Stimulated activated CD8-positive, alpha-beta memory T cell treated with anti-CD3 and anti-CD28 coated beads, Interleukin-15, amount 100 ng/mL, for 4 hours (primary cell): ENCODE measurements at regions not wholly inside any gene's neighbourhood (a gene's known extent, or its start where the extent isn't known, plus 50 kb on each side); places are given as distances from the start of the nearest gene placed in this dataset.

ENCODE experiments used
- DNase-seq, 2 donors: peaks; one replicate each; pipeline ENCODE4 v3.0.0-alpha.2; 2020; ENCODE audit warnings: low read depth in 2 of 2

- DNase-seq, result no peak
Measured at GRCh38 chr9:71589612-71590011, 178.7 kb downstream of the CEMIP2 start.

DNA sequence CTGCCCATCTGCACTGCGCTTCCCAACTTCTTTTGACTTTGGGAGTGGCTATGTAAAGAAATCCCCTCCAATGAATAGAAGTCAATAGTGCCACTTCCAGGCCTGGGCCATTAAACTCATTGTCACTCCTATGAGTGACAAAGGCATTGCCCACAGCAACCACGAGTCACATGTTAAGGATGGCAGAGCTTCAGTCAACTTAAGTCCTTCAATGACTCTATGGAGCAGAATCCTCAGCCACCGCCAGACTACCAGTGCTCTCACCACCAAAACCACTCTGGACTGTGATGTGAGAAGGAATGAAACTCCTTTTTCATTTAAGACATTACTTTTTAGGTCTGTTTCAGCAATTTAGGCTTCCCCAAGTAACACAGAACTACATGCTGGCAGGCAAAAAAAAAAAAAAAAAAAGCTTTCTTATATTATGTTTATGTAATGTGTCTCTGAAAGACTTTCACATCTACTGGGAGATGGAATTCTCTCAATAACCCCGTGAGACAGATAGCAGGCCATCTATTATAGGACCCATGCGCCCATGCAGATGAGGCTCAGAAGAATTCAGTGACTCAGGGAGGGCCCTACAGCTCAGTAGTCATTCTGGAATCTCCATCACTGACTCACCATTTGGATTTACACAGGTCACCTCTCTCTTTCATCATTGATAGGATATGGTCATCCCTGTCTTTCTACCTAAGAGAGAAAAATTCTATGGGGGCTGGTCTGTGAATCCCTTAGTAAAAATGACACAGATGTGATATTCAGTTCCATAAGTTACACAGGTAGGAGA lies 180.5 kb downstream of the CEMIP2 start:
- no peak for DNase-seq

DNA sequence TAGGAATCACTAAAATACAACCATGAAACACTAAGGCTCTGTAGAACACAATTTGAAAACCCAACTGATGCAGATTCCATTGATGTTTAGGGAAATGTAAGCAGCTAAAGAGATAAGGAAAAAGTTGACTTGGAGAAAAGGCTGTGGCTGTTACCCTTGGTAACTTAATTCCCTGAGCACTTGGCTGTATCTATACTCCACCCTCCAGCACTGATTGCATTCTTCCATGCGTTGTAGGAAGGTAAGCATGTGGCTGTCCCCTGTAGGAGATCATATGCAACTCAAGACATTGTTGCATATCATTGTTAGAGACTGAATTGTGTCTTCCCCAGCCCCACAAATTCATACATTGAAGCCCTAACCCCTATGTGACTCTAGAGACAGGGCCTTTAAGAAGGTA lies 184.5 kb downstream of the CEMIP2 start:
- no peak for DNase-seq

GRCh38 chr9:71582347-71582746 lies 186.0 kb downstream of the CEMIP2 start:
- no peak for DNase-seq

DNA sequence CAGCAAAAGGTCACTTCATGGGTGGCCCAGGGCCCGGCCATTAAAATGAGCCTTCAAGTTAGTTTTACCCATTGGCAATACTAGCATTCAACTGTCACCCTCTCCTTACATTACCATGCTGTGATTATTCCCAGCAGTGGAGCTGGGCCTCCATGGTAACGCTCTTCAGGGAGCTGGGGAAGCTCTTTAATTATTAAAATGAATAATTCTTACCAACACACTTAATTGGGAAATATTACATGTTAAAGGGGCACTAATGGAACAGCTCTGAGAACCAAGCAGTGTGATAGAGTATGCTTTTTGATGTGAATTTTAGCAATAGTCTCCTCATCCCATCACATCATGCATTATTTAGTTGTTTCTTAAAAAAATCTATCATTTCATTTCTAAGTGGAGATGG lies 187.2 kb downstream of the CEMIP2 start:
- DNase-seq, result no peak

- DNase-seq, result no peak
Measured at GRCh38 chr9:71571186-71571585, 197.1 kb downstream of the CEMIP2 start.

DNA sequence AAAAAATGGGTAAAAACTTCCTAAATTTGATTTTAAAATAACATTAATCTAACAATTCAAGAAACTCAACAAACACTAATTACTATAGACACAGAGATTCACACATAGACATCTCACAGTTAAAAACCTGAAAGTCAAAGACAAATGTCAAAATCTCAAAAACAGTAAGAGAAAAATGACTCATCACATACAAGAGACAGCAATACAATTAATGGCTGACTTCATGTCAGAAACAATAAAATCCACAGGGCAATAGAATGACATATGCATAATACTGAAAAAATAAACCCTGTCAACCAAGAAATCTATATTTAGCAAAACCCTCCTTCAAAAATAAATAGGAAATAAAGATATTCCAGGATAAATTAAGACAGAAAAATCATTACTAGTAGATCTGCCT lies 200.4 kb downstream of the CEMIP2 start:
- DNase-seq, result no peak

DNA sequence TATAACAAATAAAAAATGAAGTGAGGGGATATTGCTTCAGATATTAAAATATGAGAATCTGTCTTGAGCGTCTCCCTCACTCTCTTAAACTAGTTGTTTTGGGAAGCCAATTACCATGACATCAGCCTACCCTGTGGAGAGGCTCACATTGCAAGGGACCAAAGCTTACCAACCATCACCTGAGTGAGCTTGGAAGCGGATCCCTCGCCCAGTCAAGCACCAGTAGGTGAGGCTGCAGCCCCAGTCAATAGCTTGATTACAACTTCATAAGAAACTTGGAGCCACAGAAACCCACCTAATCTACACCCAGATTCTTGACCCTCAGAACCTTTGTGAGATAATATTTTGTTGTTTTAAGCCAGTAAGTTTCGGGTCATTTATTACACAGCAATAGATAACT lies 206.2 kb downstream of the CEMIP2 start:
- no peak for DNase-seq

DNA sequence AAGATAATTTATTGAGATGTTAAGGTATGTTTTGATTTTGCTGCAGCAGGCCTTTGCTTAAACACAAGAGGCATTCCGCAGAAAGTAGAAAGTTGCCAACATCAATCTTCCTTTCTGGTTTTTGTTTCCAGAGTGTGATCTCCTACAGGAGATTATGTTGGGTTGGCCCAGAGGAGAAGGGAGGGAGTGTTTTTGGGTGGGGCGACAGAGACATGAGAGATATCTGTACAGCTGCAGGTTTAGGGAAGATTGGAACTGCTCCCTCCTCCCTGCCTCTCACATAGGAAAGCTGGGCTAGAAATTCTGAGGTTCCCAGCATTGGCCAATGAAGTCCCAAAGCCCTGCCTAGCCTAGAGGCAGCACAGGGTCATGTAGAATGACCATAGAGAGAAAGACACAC lies 211.0 kb downstream of the CEMIP2 start:
- DNase-seq, result no peak

DNA sequence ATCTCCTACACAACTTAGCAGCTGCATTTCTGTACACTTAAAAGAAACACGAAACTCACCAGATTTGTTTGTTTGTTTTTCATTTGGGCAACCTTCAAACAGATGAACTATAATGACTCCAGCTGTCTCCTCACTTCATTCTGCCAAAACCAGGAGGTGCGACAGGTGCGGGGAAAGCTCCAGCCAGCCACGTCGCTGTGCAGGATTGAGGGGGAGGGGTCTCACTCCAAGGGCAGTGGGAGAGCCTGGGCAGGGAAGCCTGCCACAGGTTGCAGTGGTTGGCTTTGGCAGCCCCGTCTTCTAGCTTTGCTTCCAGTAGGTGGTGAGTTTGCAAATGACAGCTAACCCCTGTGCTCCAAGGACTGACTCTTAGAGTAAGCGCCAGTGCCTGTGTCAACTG lies 215.8 kb downstream of the CEMIP2 start:
- DNase-seq, result no peak

DNA sequence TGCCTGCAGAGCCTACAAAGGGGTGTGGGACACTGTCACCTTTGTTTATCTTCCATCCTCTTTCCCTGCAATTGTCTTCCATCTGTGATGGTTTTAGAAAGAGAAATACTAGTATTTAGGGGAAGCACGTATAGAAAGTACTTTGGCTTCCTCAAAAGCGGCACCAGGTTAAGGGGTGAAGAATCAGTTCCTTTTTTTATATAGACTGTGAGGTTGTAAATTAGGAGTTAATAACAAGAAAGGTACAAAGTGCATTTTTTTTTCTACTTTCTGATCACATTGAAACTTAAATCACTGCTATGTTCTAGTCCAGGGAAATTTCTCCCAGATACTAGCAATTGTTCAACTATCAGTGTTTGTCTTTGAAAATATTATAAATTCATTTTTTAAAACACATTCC lies 219.3 kb downstream of the CEMIP2 start:
- no peak for DNase-seq

DNA sequence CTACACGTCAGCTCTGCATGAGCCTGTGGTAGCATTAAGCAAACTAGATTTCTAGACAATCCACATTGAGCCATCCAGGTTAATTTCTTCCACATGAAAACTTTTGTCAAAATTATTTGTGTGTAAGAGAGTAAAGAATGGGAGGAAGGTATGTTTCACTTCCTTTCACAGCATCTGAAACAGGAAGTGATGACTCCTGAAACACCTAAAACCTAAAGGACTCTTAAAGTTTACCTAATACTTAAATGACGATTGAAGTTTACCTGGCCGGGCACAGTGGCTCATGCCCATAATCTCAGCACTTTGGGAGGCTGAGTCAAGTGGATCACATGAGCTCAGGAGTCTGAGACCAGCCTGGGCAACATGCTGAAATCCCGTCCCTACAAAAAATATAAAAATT lies 223.8 kb downstream of the CEMIP2 start:
- DNase-seq, result no peak

DNA sequence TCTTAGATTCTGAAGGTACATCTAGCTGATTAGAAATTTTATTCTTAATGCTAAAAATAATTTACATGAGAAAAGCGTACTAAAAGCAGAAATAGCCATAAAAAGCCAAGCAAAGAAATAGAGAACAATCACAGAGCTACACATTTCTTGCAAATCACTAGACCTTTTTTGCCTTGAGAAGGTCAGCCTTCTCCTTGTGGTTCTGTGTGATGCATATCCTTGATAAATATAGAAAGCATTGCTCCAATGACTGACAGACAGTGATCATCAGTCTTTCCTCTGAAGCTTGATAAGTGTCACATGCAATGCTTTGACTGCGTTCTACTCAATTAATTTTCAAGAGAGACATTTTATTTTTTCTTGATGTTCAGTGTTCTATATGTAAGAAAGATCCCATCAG lies 226.9 kb downstream of the CEMIP2 start:
- DNase-seq, result no peak

DNA sequence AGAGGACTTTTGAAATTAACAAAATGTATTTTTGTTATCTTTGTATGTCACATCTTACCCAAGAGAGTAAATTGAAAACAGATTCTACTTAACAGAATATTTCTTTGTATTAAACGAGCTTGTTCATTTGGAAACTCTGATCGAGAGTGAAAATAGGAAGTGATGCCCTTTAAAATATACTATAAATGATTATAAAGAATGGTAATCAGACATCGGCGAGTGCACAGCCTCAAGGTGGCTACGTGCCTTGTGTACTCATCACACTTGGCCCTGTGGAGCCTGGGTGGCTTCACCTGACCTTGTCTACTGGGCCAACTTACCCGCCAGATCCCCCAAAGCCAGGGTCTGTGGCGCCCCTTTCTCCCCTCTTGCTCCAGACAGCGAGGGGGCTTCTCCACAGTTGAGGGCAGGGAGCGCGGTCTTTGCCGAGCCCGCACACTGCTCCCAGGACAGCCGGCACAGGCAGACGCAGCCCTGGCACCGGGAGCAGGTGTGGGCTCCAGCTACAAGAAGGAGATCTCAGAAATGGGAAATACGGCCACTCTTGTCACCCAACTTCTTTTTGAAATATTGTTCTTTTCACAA lies 243.2 kb downstream of the CEMIP2 start:
- DNase-seq, result no peak

DNA sequence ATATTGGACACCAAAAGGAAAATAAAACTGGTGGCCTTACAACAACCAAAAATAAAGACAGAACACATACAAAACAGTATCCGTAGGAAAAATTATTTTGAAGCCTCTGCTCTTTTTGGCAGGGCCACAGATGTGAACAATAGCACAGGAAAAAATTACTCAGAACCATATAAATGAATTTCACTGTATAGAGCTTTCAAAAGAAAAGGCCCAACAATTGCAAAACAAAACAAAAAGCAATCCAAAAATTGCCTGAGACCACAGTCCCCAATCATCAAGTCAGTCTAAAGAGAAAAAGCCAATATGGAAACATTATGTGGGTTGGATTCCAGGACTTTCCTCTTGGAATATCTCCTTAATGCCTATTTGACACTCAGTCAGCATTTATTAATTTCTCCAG lies 243.8 kb downstream of the CEMIP2 start:
- no peak for DNase-seq

DNA sequence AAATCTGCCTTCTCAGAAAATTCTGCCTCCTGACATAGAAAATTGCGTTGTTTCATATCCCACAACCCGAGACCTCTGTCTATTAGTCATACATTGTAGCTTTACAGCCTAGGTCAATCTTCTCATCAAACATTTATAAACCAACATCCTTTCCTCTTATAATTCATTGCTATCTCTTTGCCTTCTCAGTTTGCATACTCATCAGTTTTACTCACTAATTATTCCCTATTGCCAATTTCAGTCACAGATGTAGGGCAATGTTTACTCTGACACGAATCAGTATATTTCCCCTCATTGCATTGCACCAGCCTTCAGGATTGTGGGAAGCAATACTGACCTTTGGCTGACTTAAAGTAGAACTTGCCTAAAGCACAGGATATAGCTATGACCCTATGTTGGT lies 247.2 kb downstream of the CEMIP2 start:
- DNase-seq, result no peak

GRCh38 chr9:71519098-71519696 lies 249.1 kb downstream of the CEMIP2 start:
- no peak for DNase-seq

DNA sequence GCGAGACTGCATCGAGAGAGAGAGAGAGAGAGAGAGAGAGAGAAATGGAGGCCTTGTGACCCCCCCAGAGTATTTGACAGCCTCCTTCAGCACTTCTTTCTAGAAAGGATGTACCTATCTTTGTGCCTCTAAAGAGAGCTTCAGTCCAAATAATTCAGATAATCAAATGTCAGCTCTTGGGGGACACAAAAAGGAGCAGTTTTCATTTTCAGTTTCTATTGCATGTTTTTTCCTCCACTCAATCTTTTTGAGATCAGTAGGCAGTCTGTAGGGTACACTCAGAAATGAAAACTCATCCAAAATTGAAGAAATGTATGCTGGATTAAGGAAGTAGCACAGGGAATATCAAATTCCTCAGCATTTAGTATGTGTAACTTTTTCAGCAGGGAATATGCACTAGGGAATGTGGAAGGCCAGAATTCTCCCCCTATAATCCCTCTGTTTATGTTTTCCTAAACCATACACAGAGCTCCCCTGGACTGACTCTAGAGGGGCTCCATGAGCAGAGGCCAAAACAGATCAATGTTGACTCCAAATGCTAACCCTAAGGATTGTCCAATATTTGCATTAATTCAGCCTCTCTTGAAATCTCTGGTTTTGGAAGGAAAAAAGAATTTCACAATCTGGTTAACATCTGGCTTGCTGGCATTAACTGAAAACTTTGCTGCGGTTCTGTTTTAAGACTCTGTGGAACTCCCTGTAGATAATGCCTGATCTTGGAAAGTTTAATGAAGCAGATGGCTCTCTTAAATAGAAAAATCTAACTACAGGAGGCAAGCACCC lies 250.1 kb downstream of the CEMIP2 start:
- no peak for DNase-seq

DNA sequence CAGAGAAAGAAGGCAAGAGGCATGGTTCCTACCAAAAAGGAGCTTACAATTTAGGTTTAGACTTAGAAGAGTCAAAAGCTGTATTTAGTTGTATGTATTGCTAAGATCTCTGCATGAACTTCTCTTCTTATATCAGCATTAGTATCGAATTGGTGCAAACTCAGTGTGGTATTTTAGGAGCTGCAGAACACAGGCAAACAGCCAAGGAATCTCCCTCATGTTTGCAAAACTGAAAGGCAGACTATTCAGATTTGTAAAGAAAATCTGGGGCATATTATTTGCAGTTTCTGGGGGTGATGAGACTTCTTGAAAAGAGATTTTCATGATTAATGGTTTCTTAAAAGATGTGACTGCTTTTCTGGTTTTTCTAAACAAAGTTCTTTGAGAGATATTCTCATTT lies 252.7 kb downstream of the CEMIP2 start:
- DNase-seq, result no peak

GRCh38 chr9:71515107-71515506 lies 253.2 kb downstream of the CEMIP2 start:
- DNase-seq, result no peak

DNA sequence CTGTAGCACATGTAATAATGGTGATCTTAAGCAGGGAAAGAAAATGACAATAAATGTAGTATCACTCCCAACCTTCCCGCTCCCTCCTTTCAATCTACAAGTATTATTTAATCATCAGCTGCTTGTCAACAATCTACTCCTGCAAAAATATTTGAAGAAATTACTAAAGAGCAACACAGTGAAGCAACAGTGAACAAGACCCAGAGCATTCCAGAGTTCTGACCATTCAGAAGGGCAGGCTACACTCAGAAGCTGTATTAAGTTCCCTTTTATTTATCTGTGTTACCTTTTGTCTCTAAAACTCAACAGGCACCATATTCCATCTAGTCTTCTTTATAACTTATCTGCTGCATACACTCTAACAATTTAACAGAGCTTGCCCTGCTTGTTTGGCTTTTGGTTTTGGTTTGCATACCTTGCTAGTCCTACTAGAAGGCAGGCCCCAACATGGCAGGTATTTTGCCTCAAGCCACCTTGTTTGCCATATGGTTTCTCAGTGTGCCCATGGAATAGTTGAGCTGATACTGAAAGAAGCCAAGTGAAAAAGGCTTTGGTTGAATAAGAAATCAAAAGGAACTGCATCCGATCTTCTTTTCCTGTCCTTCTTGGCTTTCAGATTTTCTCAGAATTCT lies 253.9 kb downstream of the CEMIP2 start:
- DNase-seq, result no peak

DNA sequence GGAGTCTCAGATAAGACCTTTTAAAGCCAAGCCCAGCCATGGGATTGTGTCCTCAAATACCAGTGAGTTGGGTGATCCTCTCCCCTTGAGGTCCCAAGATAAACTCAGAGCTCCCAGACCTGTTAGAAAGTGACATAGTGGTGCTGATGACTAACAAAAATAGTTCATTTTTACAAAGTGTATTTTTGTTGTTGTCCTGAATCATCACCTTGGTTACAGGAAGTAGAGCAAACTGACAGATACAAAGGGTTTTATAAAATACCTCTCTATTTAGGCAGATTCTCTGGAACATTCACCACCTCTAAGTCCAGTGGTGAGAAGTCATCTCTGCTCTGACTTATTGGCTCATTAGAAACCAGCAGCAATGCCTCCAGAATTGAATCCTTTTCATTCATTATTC lies 259.3 kb downstream of the CEMIP2 start:
- DNase-seq, result no peak
